DND-41 (cell line): ENCODE measurements at regions not wholly inside any gene's neighbourhood (a gene's known extent, or its start where the extent isn't known, plus 50 kb on each side); places are given as distances from the start of the nearest gene placed in this dataset.

Source experiments
- ATAC-seq: fragments of 200-7000 bp; cut with Tn5 transposase; 3 replicates; pipeline ENCODE4 v1.9.1; 2021; ENCODE audit warnings: low read depth; ENCODE audit not compliant: insufficient read depth
- DNase-seq: peaks from one replicate; pipeline ENCODE4 v3.0.0-alpha.2; 2020
- H2AFZ ChIP-seq: 2 replicates; pipeline ENCODE4 v1.6.0; 2012; ENCODE audit warnings: low read depth, low read length
- H3K27ac ChIP-seq: 2 replicates; pipeline ENCODE4 v1.5.1; 2012; ENCODE audit warnings: low read length, inconsistent platforms
- H3K27me3 ChIP-seq: fragments of 200-600 bp; sonication (generic); 2 replicates; pipeline ENCODE4 v1.6.0; 2012; ENCODE audit warnings: low read length, mild to moderate bottlenecking, inconsistent platforms; ENCODE audit not compliant: insufficient read depth, poor library complexity
- H3K36me3 ChIP-seq: 2 replicates; pipeline ENCODE4 v1.5.1; 2012; ENCODE audit warnings: low read length, inconsistent platforms; ENCODE audit not compliant: insufficient read depth
- H3K4me1 ChIP-seq: 2 replicates; pipeline ENCODE4 v1.5.1; 2012; ENCODE audit warnings: mild to moderate bottlenecking, low read length; ENCODE audit not compliant: insufficient read depth
- H3K4me2 ChIP-seq: 2 replicates; pipeline ENCODE4 v1.6.0; 2012; ENCODE audit warnings: mild to moderate bottlenecking, moderate library complexity, low read length, inconsistent platforms; ENCODE audit not compliant: insufficient read depth
- H3K4me3 ChIP-seq, 2 experiments: fragments of 200-600 bp in 1 of 2; shearing (Covaris generic) in 1 of 2; 2 replicates each; pipeline ENCODE4 v1.5.1; 2012 to 2016; ENCODE audit warnings: inconsistent platforms in 2 of 2, low read length in 2 of 2, mild to moderate bottlenecking in 2 of 2, low read depth in 1 of 2, moderate library complexity in 1 of 2
- H3K79me2 ChIP-seq: 2 replicates; pipeline ENCODE4 v1.6.0; 2012; ENCODE audit warnings: low read length, inconsistent platforms; ENCODE audit not compliant: insufficient read depth
- H3K9ac ChIP-seq: 2 replicates; pipeline ENCODE4 v1.6.0; 2012; ENCODE audit warnings: low read depth, mild to moderate bottlenecking, inconsistent platforms, low read length, moderate library complexity
- H3K9me3 ChIP-seq: 2 replicates; pipeline ENCODE4 v1.5.1; 2012; ENCODE audit warnings: low read length, moderate library complexity, mild to moderate bottlenecking, inconsistent platforms; ENCODE audit not compliant: insufficient read depth, severe bottlenecking
- H4K20me1 ChIP-seq: 2 replicates; pipeline ENCODE4 v1.6.0; 2012; ENCODE audit warnings: low read length; ENCODE audit not compliant: insufficient read depth
- CTCF ChIP-seq: IDR thresholded peaks from 2 replicates; pipeline ENCODE4 v1.5.1; 2012; ENCODE audit warnings: borderline replicate concordance, low read length, moderate library complexity, mild to moderate bottlenecking; ENCODE audit not compliant: poor library complexity, severe bottlenecking; ENCODE audit errors: extremely low read depth
- EZH2 ChIP-seq: IDR thresholded peaks from 3 replicates; pipeline ENCODE4 v1.6.1; 2012; ENCODE audit warnings: borderline replicate concordance, low read depth, mild to moderate bottlenecking, moderate library complexity, low read length, inconsistent platforms; ENCODE audit not compliant: severe bottlenecking

GRCh38 chr5:92106808-92107207 lies 723.7 kb upstream of the ARRDC3 start:
- no peak overlapping the region for H3K4me2 ChIP-seq
- no peak overlapping the region for H2AFZ ChIP-seq
- H3K36me3 ChIP-seq = no peaks in the 10 kb centered on the region
- H3K9ac ChIP-seq = no peak overlapping the region
- TF ChIP-seq EZH2 (no peak), CTCF (no peak)
- no peak overlapping the region for H3K4me3 ChIP-seq
- H3K9me3 ChIP-seq = no peaks in the 10 kb centered on the region
- DNase-seq (no peak), ATAC-seq (no peak)
- no peaks in the 10 kb centered on the region for H4K20me1 ChIP-seq
- no peaks in the 10 kb centered on the region for H3K27me3 ChIP-seq
- H3K4me1 ChIP-seq = no peaks in the 10 kb centered on the region
- H3K27ac ChIP-seq = no peak overlapping the region
- H3K79me2 ChIP-seq = no peaks in the 10 kb centered on the region

GRCh38 chr5:92104126-92104525 lies 721.0 kb upstream of the ARRDC3 start:
- H3K4me3 ChIP-seq = no peak overlapping the region
- no peak for DNase-seq
- H3K27ac ChIP-seq = no peak overlapping the region
- no peak for ATAC-seq
- no peak overlapping the region for H2AFZ ChIP-seq
- H4K20me1 ChIP-seq = no peaks in the 10 kb centered on the region
- no peaks in the 10 kb centered on the region for H3K36me3 ChIP-seq
- H3K9ac ChIP-seq = no peak overlapping the region
- no peak overlapping the region for H3K4me2 ChIP-seq
- H3K27me3 ChIP-seq = no peaks in the 10 kb centered on the region
- H3K79me2 ChIP-seq = no peaks in the 10 kb centered on the region
- H3K9me3 ChIP-seq = no peaks in the 10 kb centered on the region
- TF ChIP-seq EZH2 (no peak), CTCF (no peak)
- no peaks in the 10 kb centered on the region for H3K4me1 ChIP-seq

- no peak for TF ChIP-seq CTCF
- no peak for TF ChIP-seq EZH2
- no peak overlapping the region for H3K4me2 ChIP-seq
- H4K20me1 ChIP-seq = no peaks in the 10 kb centered on the region
- H3K27me3 ChIP-seq = no peaks in the 10 kb centered on the region
- H3K36me3 ChIP-seq = no peaks in the 10 kb centered on the region
- H3K79me2 ChIP-seq = no peaks in the 10 kb centered on the region
- no peak overlapping the region for H2AFZ ChIP-seq
- no peaks in the 10 kb centered on the region for H3K9me3 ChIP-seq
- H3K27ac ChIP-seq = no peak overlapping the region
- no peak overlapping the region for H3K9ac ChIP-seq
- H3K4me1 ChIP-seq = no peaks in the 10 kb centered on the region
- no peak for DNase-seq
- H3K4me3 ChIP-seq = no peak overlapping the region
- ATAC-seq = no peak
Measured at GRCh38 chr5:92102313-92102712, 719.2 kb upstream of the ARRDC3 start.

- H3K9me3 ChIP-seq = no peaks in the 10 kb centered on the region
- no peak overlapping the region for H3K4me2 ChIP-seq
- no peaks in the 10 kb centered on the region for H3K27me3 ChIP-seq
- no peaks in the 10 kb centered on the region for H3K4me1 ChIP-seq
- no peak overlapping the region for H3K4me3 ChIP-seq
- H3K36me3 ChIP-seq = no peaks in the 10 kb centered on the region
- no peak for DNase-seq
- H3K9ac ChIP-seq = no peak overlapping the region
- no peaks in the 10 kb centered on the region for H3K79me2 ChIP-seq
- ATAC-seq = no peak
- no peaks in the 10 kb centered on the region for H4K20me1 ChIP-seq
- H3K27ac ChIP-seq = no peak overlapping the region
- no peak overlapping the region for H2AFZ ChIP-seq
- TF ChIP-seq EZH2 (no peak), CTCF (no peak)
Measured at GRCh38 chr5:92092239-92092638, 709.1 kb upstream of the ARRDC3 start.
